ENCODE measurements at regions not wholly inside any gene's neighbourhood (a gene's known extent, or its start where the extent isn't known, plus 50 kb on each side); places are given as distances from the start of the nearest gene placed in this dataset.

- H3K36me3 ChIP-seq (ENCODE audit: control insufficient read depth in 3 of 3, insufficient read depth in 2 of 3, low read depth in 1 of 3, low read length in 3 of 3): no peaks in the 10 kb centered on the region
- WGBS, 3 donors: 6 to 51% (median 23%) methylated on average over 2 of the region's 2 CpGs
- H3K4me3 ChIP-seq (ENCODE audit: low read depth in 1 of 3, low read length in 3 of 3): no peak overlapping the region
- H3K9me3 ChIP-seq (ENCODE audit: control insufficient read depth in 2 of 2, insufficient read depth in 1 of 2, low read depth in 1 of 2, low read length in 1 of 2): no peaks in the 10 kb centered on the region
- H3K27me3 ChIP-seq (ENCODE audit: control insufficient read depth in 3 of 3, insufficient read depth in 3 of 3, low read length in 3 of 3): no peaks in the 10 kb centered on the region
- DNase-seq (peak; percentile 6 to 59), FAIRE-seq (no peak)
- H3K27ac ChIP-seq (ENCODE audit: low read depth in 1 of 3, low read length in 2 of 3): no peak overlapping the region
- peaks cover 0 to 3% (median 0%) of the 10 kb centered on the region in 3 donors for H3K4me1 ChIP-seq (ENCODE audit: control insufficient read depth in 3 of 3, insufficient read depth in 2 of 3, low read depth in 1 of 3, low read length in 2 of 3)
Observed at GRCh38 chr13:38528986-38529385, 157.9 kb upstream of the FREM2 start.

- Histone ChIP-seq H3K36me3 (ENCODE audit: control insufficient read depth in 3 of 3, insufficient read depth in 2 of 3, low read depth in 1 of 3, low read length in 3 of 3) (no peaks in the 10 kb centered on the region), H3K9me3 (ENCODE audit: control insufficient read depth in 2 of 2, insufficient read depth in 1 of 2, low read depth in 1 of 2, low read length in 1 of 2) (no peaks in the 10 kb centered on the region), H3K4me1 (ENCODE audit: control insufficient read depth in 3 of 3, insufficient read depth in 2 of 3, low read depth in 1 of 3, low read length in 2 of 3) (peaks cover 0 to 3% (median 0%) of the 10 kb centered on the region in 3 donors), H3K4me3 (ENCODE audit: low read depth in 1 of 3, low read length in 3 of 3) (no peak overlapping the region), H3K27me3 (ENCODE audit: control insufficient read depth in 3 of 3, insufficient read depth in 3 of 3, low read length in 3 of 3) (no peaks in the 10 kb centered on the region), H3K27ac (ENCODE audit: low read depth in 1 of 3, low read length in 2 of 3) (no peak overlapping the region)
- no peak for FAIRE-seq
- 41 to 52% (median 50%) methylated on average over 3 of the region's 3 CpGs for whole genome bisulfite sequencing, 3 donors
- no peak for DNase-seq
Observed at GRCh38 chr13:38530492-38530891, 156.4 kb upstream of the FREM2 start.

- FAIRE-seq (no peak), DNase-seq (no peak)
- no peak overlapping the region for H3K4me3 ChIP-seq (ENCODE audit: low read depth in 1 of 3, low read length in 3 of 3)
- 16 to 63% (median 32%) methylated on average over 7 of the region's 7 CpGs for WGBS, 3 donors
- H3K27me3 ChIP-seq (ENCODE audit: control insufficient read depth in 3 of 3, insufficient read depth in 3 of 3, low read length in 3 of 3): no peaks in the 10 kb centered on the region
- no peak overlapping the region for H3K27ac ChIP-seq (ENCODE audit: low read depth in 1 of 3, low read length in 2 of 3)
- H3K4me1 ChIP-seq (ENCODE audit: control insufficient read depth in 3 of 3, insufficient read depth in 2 of 3, low read depth in 1 of 3, low read length in 2 of 3): peaks cover 0 to 3% (median 0%) of the 10 kb centered on the region in 3 donors
- no peaks in the 10 kb centered on the region for H3K36me3 ChIP-seq (ENCODE audit: control insufficient read depth in 3 of 3, insufficient read depth in 2 of 3, low read depth in 1 of 3, low read length in 3 of 3)
- no peaks in the 10 kb centered on the region for H3K9me3 ChIP-seq (ENCODE audit: control insufficient read depth in 2 of 2, insufficient read depth in 1 of 2, low read depth in 1 of 2, low read length in 1 of 2)
Observed at GRCh38 chr13:38535261-38535660, 151.6 kb upstream of the FREM2 start.

DNA sequence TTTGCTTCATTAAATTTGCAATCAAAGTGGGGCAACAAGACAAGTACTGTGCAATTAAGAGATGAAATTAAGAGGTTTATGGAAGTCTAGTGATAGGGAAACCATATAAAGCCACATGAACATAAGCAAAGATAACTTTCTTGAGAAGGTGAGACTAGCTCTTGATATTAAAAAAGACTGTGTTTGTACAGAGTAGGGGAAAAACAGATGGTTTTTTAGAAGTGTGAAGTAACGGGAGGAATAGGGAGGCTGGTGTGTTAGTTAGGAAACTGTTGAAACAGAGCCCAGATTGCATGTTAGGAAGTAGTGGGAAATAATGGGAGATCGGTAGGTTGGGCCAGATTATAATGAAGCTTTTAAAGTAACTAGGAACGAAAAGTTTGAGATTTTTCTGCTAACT, 149.8 kb upstream of the FREM2 start:
- H3K4me1 ChIP-seq (ENCODE audit: control insufficient read depth in 3 of 3, insufficient read depth in 2 of 3, low read depth in 1 of 3, low read length in 2 of 3): peaks cover 0 to 3% (median 0%) of the 10 kb centered on the region in 3 donors
- 58 to 88% (median 68%) methylated on average over 3 of the region's 3 CpGs for WGBS, 3 donors
- H3K27ac ChIP-seq (ENCODE audit: low read depth in 1 of 3, low read length in 2 of 3): no peak overlapping the region
- no peaks in the 10 kb centered on the region for H3K36me3 ChIP-seq (ENCODE audit: control insufficient read depth in 3 of 3, insufficient read depth in 2 of 3, low read depth in 1 of 3, low read length in 3 of 3)
- DNase-seq (no peak), FAIRE-seq (no peak)
- no peak overlapping the region for H3K4me3 ChIP-seq (ENCODE audit: low read depth in 1 of 3, low read length in 3 of 3)
- no peaks in the 10 kb centered on the region for H3K9me3 ChIP-seq (ENCODE audit: control insufficient read depth in 2 of 2, insufficient read depth in 1 of 2, low read depth in 1 of 2, low read length in 1 of 2)
- H3K27me3 ChIP-seq (ENCODE audit: control insufficient read depth in 3 of 3, insufficient read depth in 3 of 3, low read length in 3 of 3): no peaks in the 10 kb centered on the region

- H3K27ac ChIP-seq (ENCODE audit: low read depth in 1 of 3, low read length in 2 of 3): no peak overlapping the region
- no peaks in the 10 kb centered on the region for H3K9me3 ChIP-seq (ENCODE audit: control insufficient read depth in 2 of 2, insufficient read depth in 1 of 2, low read depth in 1 of 2, low read length in 1 of 2)
- no peaks in the 10 kb centered on the region for H3K27me3 ChIP-seq (ENCODE audit: control insufficient read depth in 3 of 3, insufficient read depth in 3 of 3, low read length in 3 of 3)
- 43 to 57% (median 57%) methylated on average over 4 of the region's 4 CpGs for WGBS, 3 donors
- no peak overlapping the region for H3K4me3 ChIP-seq (ENCODE audit: low read depth in 1 of 3, low read length in 3 of 3)
- DNase-seq (no peak), FAIRE-seq (no peak)
- no peaks in the 10 kb centered on the region for H3K36me3 ChIP-seq (ENCODE audit: control insufficient read depth in 3 of 3, insufficient read depth in 2 of 3, low read depth in 1 of 3, low read length in 3 of 3)
- peaks cover 0 to 3% (median 0%) of the 10 kb centered on the region in 3 donors for H3K4me1 ChIP-seq (ENCODE audit: control insufficient read depth in 3 of 3, insufficient read depth in 2 of 3, low read depth in 1 of 3, low read length in 2 of 3)
Observed at GRCh38 chr13:38538422-38538821, 148.5 kb upstream of the FREM2 start.

GRCh38 chr13:38539632-38540031, 147.2 kb upstream of the FREM2 start:
- H3K4me1 ChIP-seq (ENCODE audit: control insufficient read depth in 3 of 3, insufficient read depth in 2 of 3, low read depth in 1 of 3, low read length in 2 of 3): no peaks in the 10 kb centered on the region
- 85 to 94% (median 88%) methylated on average over 2 of the region's 2 CpGs for WGBS, 3 donors
- FAIRE-seq (no peak), DNase-seq (no peak)
- H3K9me3 ChIP-seq (ENCODE audit: control insufficient read depth in 2 of 2, insufficient read depth in 1 of 2, low read depth in 1 of 2, low read length in 1 of 2): no peaks in the 10 kb centered on the region
- no peak overlapping the region for H3K4me3 ChIP-seq (ENCODE audit: low read depth in 1 of 3, low read length in 3 of 3)
- H3K27me3 ChIP-seq (ENCODE audit: control insufficient read depth in 3 of 3, insufficient read depth in 3 of 3, low read length in 3 of 3): no peaks in the 10 kb centered on the region
- H3K27ac ChIP-seq (ENCODE audit: low read depth in 1 of 3, low read length in 2 of 3): no peak overlapping the region
- no peaks in the 10 kb centered on the region for H3K36me3 ChIP-seq (ENCODE audit: control insufficient read depth in 3 of 3, insufficient read depth in 2 of 3, low read depth in 1 of 3, low read length in 3 of 3)

GRCh38 chr13:38542601-38543000, 144.3 kb upstream of the FREM2 start:
- no peaks in the 10 kb centered on the region for H3K4me1 ChIP-seq (ENCODE audit: control insufficient read depth in 3 of 3, insufficient read depth in 2 of 3, low read depth in 1 of 3, low read length in 2 of 3)
- WGBS, 3 donors: 59 to 62% (median 61%) methylated on average over 3 of the region's 3 CpGs
- no peak overlapping the region for H3K27ac ChIP-seq (ENCODE audit: low read depth in 1 of 3, low read length in 2 of 3)
- FAIRE-seq (no peak), DNase-seq (no peak)
- no peaks in the 10 kb centered on the region for H3K27me3 ChIP-seq (ENCODE audit: control insufficient read depth in 3 of 3, insufficient read depth in 3 of 3, low read length in 3 of 3)
- H3K36me3 ChIP-seq (ENCODE audit: control insufficient read depth in 3 of 3, insufficient read depth in 2 of 3, low read depth in 1 of 3, low read length in 3 of 3): no peaks in the 10 kb centered on the region
- H3K9me3 ChIP-seq (ENCODE audit: control insufficient read depth in 2 of 2, insufficient read depth in 1 of 2, low read depth in 1 of 2, low read length in 1 of 2): no peaks in the 10 kb centered on the region
- no peak overlapping the region for H3K4me3 ChIP-seq (ENCODE audit: low read depth in 1 of 3, low read length in 3 of 3)

- no peaks in the 10 kb centered on the region for H3K36me3 ChIP-seq (ENCODE audit: control insufficient read depth in 3 of 3, insufficient read depth in 2 of 3, low read depth in 1 of 3, low read length in 3 of 3)
- H3K9me3 ChIP-seq (ENCODE audit: control insufficient read depth in 2 of 2, insufficient read depth in 1 of 2, low read depth in 1 of 2, low read length in 1 of 2): no peaks in the 10 kb centered on the region
- DNase-seq: no peak
- H3K27me3 ChIP-seq (ENCODE audit: control insufficient read depth in 3 of 3, insufficient read depth in 3 of 3, low read length in 3 of 3): no peaks in the 10 kb centered on the region
- H3K4me1 ChIP-seq (ENCODE audit: control insufficient read depth in 3 of 3, insufficient read depth in 2 of 3, low read depth in 1 of 3, low read length in 2 of 3): no peaks in the 10 kb centered on the region
- no peak overlapping the region for H3K4me3 ChIP-seq (ENCODE audit: low read depth in 1 of 3, low read length in 3 of 3)
- H3K27ac ChIP-seq (ENCODE audit: low read depth in 1 of 3, low read length in 2 of 3): no peak overlapping the region
- 71 to 78% (median 75%) methylated on average over 4 of the region's 4 CpGs for WGBS, 3 donors
- no peak for FAIRE-seq
Observed at GRCh38 chr13:38543561-38543960, 143.3 kb upstream of the FREM2 start.

- Histone ChIP-seq H3K9me3 (ENCODE audit: control insufficient read depth in 2 of 2, insufficient read depth in 1 of 2, low read depth in 1 of 2, low read length in 1 of 2) (no peaks in the 10 kb centered on the region), H3K36me3 (ENCODE audit: control insufficient read depth in 3 of 3, insufficient read depth in 2 of 3, low read depth in 1 of 3, low read length in 3 of 3) (no peaks in the 10 kb centered on the region), H3K27ac (ENCODE audit: low read depth in 1 of 3, low read length in 2 of 3) (no peak overlapping the region), H3K27me3 (ENCODE audit: control insufficient read depth in 3 of 3, insufficient read depth in 3 of 3, low read length in 3 of 3) (no peaks in the 10 kb centered on the region), H3K4me1 (ENCODE audit: control insufficient read depth in 3 of 3, insufficient read depth in 2 of 3, low read depth in 1 of 3, low read length in 2 of 3) (peaks cover 0 to 4% (median 0%) of the 10 kb centered on the region in 3 donors), H3K4me3 (ENCODE audit: low read depth in 1 of 3, low read length in 3 of 3) (no peak overlapping the region)
- FAIRE-seq (no peak), DNase-seq (no peak)
- WGBS, 3 donors: 77 to 84% (median 80%) methylated on average over 2 of the region's 2 CpGs
Observed at GRCh38 chr13:38563739-38564138, 123.1 kb upstream of the FREM2 start.
